ENCODE measurements at regions not wholly inside any gene's neighbourhood (a gene's known extent, or its start where the extent isn't known, plus 50 kb on each side); places are given as distances from the start of the nearest gene placed in this dataset.

DNA sequence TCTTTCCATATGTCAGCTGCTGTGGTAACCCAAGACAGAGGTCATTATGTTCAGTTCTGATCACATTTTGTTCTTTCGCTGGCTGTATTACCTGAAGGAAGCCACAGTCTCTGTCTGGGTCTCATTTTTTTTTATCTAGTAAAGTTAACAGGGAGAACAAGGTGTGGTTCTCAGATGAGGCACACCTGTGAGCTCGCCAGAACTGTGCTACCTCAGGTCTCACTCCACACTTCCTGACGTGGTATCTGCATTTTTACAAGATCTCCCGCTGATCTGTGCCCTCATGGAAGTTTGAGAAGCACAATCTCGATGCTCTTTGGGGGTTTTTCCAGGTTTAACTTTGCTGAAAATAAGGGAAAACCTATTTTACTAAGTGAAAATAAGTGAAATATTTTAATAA lies 169.5 kb upstream of the CENPW start:
- TF ChIP-seq, protein P1, sequence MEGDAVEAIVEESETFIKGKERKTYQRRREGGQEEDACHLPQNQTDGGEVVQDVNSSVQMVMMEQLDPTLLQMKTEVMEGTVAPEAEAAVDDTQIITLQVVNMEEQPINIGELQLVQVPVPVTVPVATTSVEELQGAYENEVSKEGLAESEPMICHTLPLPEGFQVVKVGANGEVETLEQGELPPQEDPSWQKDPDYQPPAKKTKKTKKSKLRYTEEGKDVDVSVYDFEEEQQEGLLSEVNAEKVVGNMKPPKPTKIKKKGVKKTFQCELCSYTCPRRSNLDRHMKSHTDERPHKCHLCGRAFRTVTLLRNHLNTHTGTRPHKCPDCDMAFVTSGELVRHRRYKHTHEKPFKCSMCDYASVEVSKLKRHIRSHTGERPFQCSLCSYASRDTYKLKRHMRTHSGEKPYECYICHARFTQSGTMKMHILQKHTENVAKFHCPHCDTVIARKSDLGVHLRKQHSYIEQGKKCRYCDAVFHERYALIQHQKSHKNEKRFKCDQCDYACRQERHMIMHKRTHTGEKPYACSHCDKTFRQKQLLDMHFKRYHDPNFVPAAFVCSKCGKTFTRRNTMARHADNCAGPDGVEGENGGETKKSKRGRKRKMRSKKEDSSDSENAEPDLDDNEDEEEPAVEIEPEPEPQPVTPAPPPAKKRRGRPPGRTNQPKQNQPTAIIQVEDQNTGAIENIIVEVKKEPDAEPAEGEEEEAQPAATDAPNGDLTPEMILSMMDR (conservative IDR thresholded peaks at IDR 0.05): no peak
- Mint-ChIP-seq H3K27me3 (ENCODE audit: low read depth) (no peaks in the 10 kb centered on the region), H3K27ac (ENCODE audit: unreplicated experiment) (no peak overlapping the region), H3K4me3 (no peak overlapping the region), H3K36me3 (ENCODE audit: low read depth) (peaks cover 8% of the 10 kb centered on the region), H3K9me3 (peaks cover 3% of the 10 kb centered on the region), H3K4me1 (peaks cover 5% of the 10 kb centered on the region)
- no peak for DNase-seq (ENCODE audit: low read depth, low spot score)

DNA sequence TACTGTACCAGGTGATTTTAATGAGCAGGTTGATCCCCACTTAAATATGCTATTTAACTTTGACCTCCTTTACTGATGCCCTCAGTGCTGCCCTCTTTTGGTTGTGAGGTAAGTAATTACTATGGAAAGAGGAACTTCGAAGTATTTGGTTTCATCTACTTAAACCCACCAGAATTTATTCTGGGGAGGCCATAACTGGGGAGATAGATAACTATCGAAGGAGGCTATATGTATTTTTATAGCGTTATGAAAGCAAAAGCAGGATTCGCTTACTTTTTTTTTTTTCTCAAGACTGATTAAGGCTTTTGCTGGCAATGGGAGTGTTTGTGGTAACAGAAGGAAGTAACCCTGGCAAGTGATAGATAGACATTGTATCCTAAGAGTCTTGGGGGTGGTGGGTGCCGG lies 168.9 kb upstream of the CENPW start:
- peaks cover 2% of the 10 kb centered on the region for H3K27me3 Mint-ChIP-seq (ENCODE audit: low read depth)
- H3K36me3 Mint-ChIP-seq (ENCODE audit: low read depth): peaks cover 3% of the 10 kb centered on the region
- peaks cover 5% of the 10 kb centered on the region for H3K4me1 Mint-ChIP-seq
- H3K9me3 Mint-ChIP-seq: no peaks in the 10 kb centered on the region
- TF ChIP-seq, protein P1 (conservative IDR thresholded peaks at IDR 0.05): peak; percentile 58
- H3K27ac Mint-ChIP-seq (ENCODE audit: unreplicated experiment): no peak overlapping the region
- DNase-seq (ENCODE audit: low read depth, low spot score): no peak
- no peak overlapping the region for H3K4me3 Mint-ChIP-seq

DNA sequence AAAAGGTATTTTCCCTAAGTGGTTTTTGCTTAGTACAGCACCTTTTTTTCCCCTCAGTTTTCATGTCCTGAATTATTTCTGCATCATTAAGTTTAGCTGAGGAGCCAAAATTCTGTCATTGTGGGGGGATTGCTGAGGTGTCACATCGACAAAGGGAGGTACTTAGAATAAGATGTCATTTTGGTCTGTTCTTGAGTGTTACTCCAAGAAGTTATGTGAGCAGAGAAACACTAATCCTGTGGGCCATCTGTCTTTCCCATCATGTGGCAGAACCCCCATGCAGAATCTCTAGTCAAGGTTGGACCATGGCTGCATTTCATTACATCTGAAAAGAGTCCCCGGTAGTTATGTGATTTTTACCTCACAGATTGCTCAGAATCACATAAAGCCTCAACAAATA lies 167.8 kb upstream of the CENPW start:
- Mint-ChIP-seq H3K27me3 (ENCODE audit: low read depth) (peaks cover 2% of the 10 kb centered on the region), H3K9me3 (no peaks in the 10 kb centered on the region), H3K4me1 (peaks cover 5% of the 10 kb centered on the region), H3K36me3 (ENCODE audit: low read depth) (no peaks in the 10 kb centered on the region), H3K27ac (ENCODE audit: unreplicated experiment) (no peak overlapping the region), H3K4me3 (no peak overlapping the region)
- TF ChIP-seq, protein P1 (conservative IDR thresholded peaks at IDR 0.05): no peak
- DNase-seq (ENCODE audit: low read depth, low spot score): no peak

DNA sequence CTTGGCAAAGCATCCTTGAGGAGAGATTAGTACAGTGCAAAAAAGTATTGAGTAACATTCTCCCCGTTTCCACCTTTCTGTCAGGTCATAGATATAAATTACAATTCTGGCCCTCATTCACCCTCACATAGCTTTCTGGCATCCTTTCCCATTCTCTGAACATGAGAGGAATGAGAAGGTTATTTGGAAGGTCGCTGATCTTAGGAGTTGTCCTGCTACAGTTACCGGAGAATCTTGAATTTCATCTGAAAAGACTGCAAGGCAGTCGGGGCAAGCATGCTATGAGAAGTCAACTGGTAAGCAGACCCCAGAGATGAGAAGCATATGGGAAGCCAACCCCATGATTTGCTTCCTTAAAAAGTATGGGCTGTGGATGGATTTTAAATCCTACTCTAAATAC lies 166.7 kb upstream of the CENPW start:
- H3K4me1 Mint-ChIP-seq: peaks cover 5% of the 10 kb centered on the region
- DNase-seq (ENCODE audit: low read depth, low spot score): no peak
- TF ChIP-seq, protein P1 (conservative IDR thresholded peaks at IDR 0.05): no peak
- no peak overlapping the region for H3K4me3 Mint-ChIP-seq
- peaks cover 2% of the 10 kb centered on the region for H3K27me3 Mint-ChIP-seq (ENCODE audit: low read depth)
- no peaks in the 10 kb centered on the region for H3K9me3 Mint-ChIP-seq
- no peak overlapping the region for H3K27ac Mint-ChIP-seq (ENCODE audit: unreplicated experiment)
- no peaks in the 10 kb centered on the region for H3K36me3 Mint-ChIP-seq (ENCODE audit: low read depth)

DNA sequence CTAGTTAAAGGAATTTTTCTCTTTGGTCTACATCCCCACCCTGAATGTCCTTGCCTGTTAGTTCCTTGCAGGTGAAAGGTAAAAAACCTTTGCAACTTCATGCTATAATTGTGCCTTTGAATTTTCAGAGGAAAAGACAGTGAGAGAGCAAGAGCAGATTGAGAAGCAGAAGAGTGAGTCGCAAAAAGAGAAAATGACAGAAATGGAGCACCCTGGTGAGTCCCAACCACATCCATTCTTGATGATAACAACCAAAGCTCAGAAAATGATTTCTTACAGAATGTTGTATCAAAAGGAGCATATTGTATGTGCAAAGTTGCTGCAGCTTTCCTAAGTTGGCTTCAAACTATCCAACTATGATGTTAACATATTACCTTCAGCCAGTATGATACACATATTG lies 165.2 kb upstream of the CENPW start:
- Mint-ChIP-seq H3K36me3 (ENCODE audit: low read depth) (no peaks in the 10 kb centered on the region), H3K27ac (ENCODE audit: unreplicated experiment) (no peak overlapping the region), H3K4me1 (peaks cover 5% of the 10 kb centered on the region), H3K27me3 (ENCODE audit: low read depth) (peaks cover 2% of the 10 kb centered on the region), H3K4me3 (no peak overlapping the region), H3K9me3 (no peaks in the 10 kb centered on the region)
- TF ChIP-seq, protein P1 (conservative IDR thresholded peaks at IDR 0.05): no peak
- no peak for DNase-seq (ENCODE audit: low read depth, low spot score)

DNA sequence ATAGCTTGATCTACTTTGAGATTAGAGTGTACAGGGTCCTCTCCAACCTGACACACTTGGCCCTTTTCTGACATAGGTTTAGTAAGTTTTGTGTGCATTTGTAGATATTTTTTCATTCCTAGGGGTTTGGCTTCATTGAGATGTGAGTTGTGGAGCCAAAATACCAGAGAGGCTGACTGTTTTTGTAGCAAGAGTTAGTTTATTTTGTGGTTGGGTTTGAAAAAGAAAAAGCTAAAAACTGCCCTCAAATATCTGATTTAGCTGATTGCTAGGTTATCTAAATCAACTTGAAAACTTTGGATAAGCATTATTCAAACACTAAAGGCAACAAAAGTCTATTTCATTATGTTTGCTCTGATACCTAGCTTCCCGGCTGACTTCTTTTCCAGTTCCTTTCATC lies 164.7 kb upstream of the CENPW start:
- no peak overlapping the region for H3K4me3 Mint-ChIP-seq
- no peaks in the 10 kb centered on the region for H3K9me3 Mint-ChIP-seq
- peaks cover 2% of the 10 kb centered on the region for H3K27me3 Mint-ChIP-seq (ENCODE audit: low read depth)
- TF ChIP-seq, protein P1 (conservative IDR thresholded peaks at IDR 0.05): no peak
- H3K27ac Mint-ChIP-seq (ENCODE audit: unreplicated experiment): no peak overlapping the region
- no peak for DNase-seq (ENCODE audit: low read depth, low spot score)
- H3K36me3 Mint-ChIP-seq (ENCODE audit: low read depth): no peaks in the 10 kb centered on the region
- peaks cover under 1% of the 10 kb centered on the region for H3K4me1 Mint-ChIP-seq

Measured in neural crest cell (in vitro differentiated cells).